ENCODE measurements at regions not wholly inside any gene's neighbourhood (a gene's known extent, or its start where the extent isn't known, plus 50 kb on each side); places are given as distances from the start of the nearest gene placed in this dataset.
"Not testable (repeated sequence)": the region's sequence is repeated elsewhere in the genome, so short reads cannot be mapped to it uniquely, and the experiment has no call there.

- Histone ChIP-seq H3K27ac (no peak overlapping the region), H3K36me3 (no peaks in the 10 kb centered on the region), H3K27me3 (no peaks in the 10 kb centered on the region), H3K9me3 (no peaks in the 10 kb centered on the region), H3K4me3 (no peak overlapping the region), H3K4me1 (no peaks in the 10 kb centered on the region)
- ATAC-seq, result no peak
- FAIRE-seq, result no peak
- 28 to 48% methylated on average over 4 of the region's 4 CpGs for WGBS, 2 donors
- no peak for DNase-seq
- TF ChIP-seq CTCF (IDR thresholded peaks at IDR 0.05), result no peak
- intact Hi-C loops (cut with DNase I), result no loop called here
These were observed 704.9 kb upstream of the AUTS2 start for GRCh38 chr7:68893411-68893810.

GRCh38 chr7:68899156-68899555, 699.1 kb upstream of the AUTS2 start:
- H3K27ac ChIP-seq; FAIRE-seq; H3K4me3 ChIP-seq; intact Hi-C loops (cut with DNase I); ATAC-seq; H3K36me3 ChIP-seq; H3K9me3 ChIP-seq; H3K27me3 ChIP-seq; H3K4me1 ChIP-seq; DNase-seq: not testable (repeated sequence)
- WGBS, 2 donors, result 80 to 97% methylated on average over 6 of the region's 6 CpGs

- FAIRE-seq (no peak), ATAC-seq (no peak), DNase-seq (no peak)
- Histone ChIP-seq H3K4me3 (no peak overlapping the region), H3K4me1 (no peaks in the 10 kb centered on the region), H3K9me3 (no peaks in the 10 kb centered on the region), H3K27ac (no peak overlapping the region), H3K27me3 (no peaks in the 10 kb centered on the region), H3K36me3 (no peaks in the 10 kb centered on the region)
- intact Hi-C loops (cut with DNase I), result no loop called here
- WGBS, 2 donors, result 77 to 88% methylated on average over 9 of the region's 9 CpGs
- no peak for TF ChIP-seq CTCF (IDR thresholded peaks at IDR 0.05)
These were observed 698.2 kb upstream of the AUTS2 start for GRCh38 chr7:68900096-68900495.

GRCh38 chr7:68904630-68905029, 693.6 kb upstream of the AUTS2 start:
- DNase-seq (no peak), FAIRE-seq (no peak), ATAC-seq (no peak)
- intact Hi-C loops (cut with DNase I), result no loop called here
- WGBS, 2 donors, result 75 to 79% methylated on average over 3 of the region's 3 CpGs
- Histone ChIP-seq H3K9me3 (no peaks in the 10 kb centered on the region), H3K36me3 (no peaks in the 10 kb centered on the region), H3K4me3 (no peak overlapping the region), H3K27ac (no peak overlapping the region), H3K27me3 (no peaks in the 10 kb centered on the region), H3K4me1 (no peaks in the 10 kb centered on the region)
- TF ChIP-seq CTCF (IDR thresholded peaks at IDR 0.05), result no peak

- no peak overlapping the region for H3K27ac ChIP-seq
- no peaks in the 10 kb centered on the region for H3K27me3 ChIP-seq
- no peaks in the 10 kb centered on the region for H3K4me1 ChIP-seq
- TF ChIP-seq CTCF (IDR thresholded peaks at IDR 0.05), result no peak
- FAIRE-seq (no peak), ATAC-seq (no peak), DNase-seq (no peak)
- no peaks in the 10 kb centered on the region for H3K36me3 ChIP-seq
- no peaks in the 10 kb centered on the region for H3K9me3 ChIP-seq
- intact Hi-C loops (cut with DNase I), result no loop called here
- no peak overlapping the region for H3K4me3 ChIP-seq
These were observed 686.5 kb upstream of the AUTS2 start for GRCh38 chr7:68911754-68912153.

- H3K36me3 ChIP-seq, result no peaks in the 10 kb centered on the region
- H3K27ac ChIP-seq, result no peak overlapping the region
- H3K4me1 ChIP-seq, result no peaks in the 10 kb centered on the region
- WGBS, 2 donors, result 28 to 44% methylated on average over 3 of the region's 3 CpGs
- ATAC-seq (no peak), FAIRE-seq (no peak), DNase-seq (no peak)
- H3K27me3 ChIP-seq, result no peaks in the 10 kb centered on the region
- no peak for TF ChIP-seq CTCF (IDR thresholded peaks at IDR 0.05)
- no peaks in the 10 kb centered on the region for H3K9me3 ChIP-seq
- intact Hi-C loops (cut with DNase I), result no loop called here
- no peak overlapping the region for H3K4me3 ChIP-seq
These were observed 684.3 kb upstream of the AUTS2 start for GRCh38 chr7:68914006-68914405.

All from pancreas (tissue), 10 donors.